ENCODE measurements at regions not wholly inside any gene's neighbourhood (a gene's known extent, or its start where the extent isn't known, plus 50 kb on each side); places are given as distances from the start of the nearest gene placed in this dataset.

DNA sequence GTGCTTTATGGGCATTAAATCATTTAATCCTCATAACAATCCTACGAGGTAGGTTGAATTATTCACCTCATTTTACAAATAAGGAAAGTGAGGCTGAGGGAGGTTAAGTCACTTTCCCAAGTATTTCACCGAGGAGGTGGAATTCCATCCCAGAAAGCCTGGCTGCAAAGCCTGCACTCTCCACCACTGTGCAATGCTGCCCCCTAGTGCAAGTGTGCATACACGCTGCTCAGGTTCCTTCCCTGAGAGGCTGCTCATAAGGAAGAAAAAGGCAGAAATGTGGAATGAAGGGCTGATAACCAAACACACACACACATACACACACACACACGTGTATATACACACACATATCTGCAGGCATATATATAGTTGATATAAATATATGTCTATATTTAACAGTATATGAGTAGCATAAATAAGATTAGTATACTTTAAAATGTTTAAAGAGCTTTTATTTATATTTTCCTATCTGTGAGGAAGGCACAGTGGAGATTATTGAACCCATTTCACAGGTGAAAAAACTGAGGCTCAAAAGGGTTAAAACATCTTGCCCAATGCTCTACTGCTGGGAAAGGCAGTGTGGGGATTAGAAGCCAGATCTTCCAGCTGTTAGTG lies 714.5 kb upstream of the TENM3 start:
- Mint-ChIP-seq H3K9me3 (ENCODE audit: unreplicated experiment) (no peaks in the 10 kb centered on the region), H3K27me3 (ENCODE audit: insufficient read depth, unreplicated experiment) (no peaks in the 10 kb centered on the region), H3K27ac (ENCODE audit: low read depth, unreplicated experiment) (no peak overlapping the region), H3K36me3 (ENCODE audit: insufficient read depth, unreplicated experiment) (no peaks in the 10 kb centered on the region), H3K4me1 (ENCODE audit: insufficient read depth, unreplicated experiment) (no peaks in the 10 kb centered on the region), H3K4me3 (ENCODE audit: unreplicated experiment) (no peak overlapping the region)
- peak; percentile 89 for DNase-seq (ENCODE audit: unreplicated experiment)
- intact Hi-C loops (cut with micrococcal nuclease): loop anchor here (1.0 to 5.0 kb wide), 5 partner anchors 227 to 861 kb away; no protein-coding TSS in a partner anchor
- ChIA-PET CTCF (interaction anchor here (0.6 to 5.2 kb wide), 57 partner anchors 8 to 1652 kb away, joined by 3 to 121 read pairs (median 4); no protein-coding TSS in a partner anchor), POLR2A (interaction anchor here (0.6 to 1.0 kb wide), 3 partner anchors 249 to 863 kb away, joined by 3 read pairs; no protein-coding TSS in a partner anchor)
- BruUV-seq (replicated peaks): no TSS peak
- TF ChIP-seq, protein P1, sequence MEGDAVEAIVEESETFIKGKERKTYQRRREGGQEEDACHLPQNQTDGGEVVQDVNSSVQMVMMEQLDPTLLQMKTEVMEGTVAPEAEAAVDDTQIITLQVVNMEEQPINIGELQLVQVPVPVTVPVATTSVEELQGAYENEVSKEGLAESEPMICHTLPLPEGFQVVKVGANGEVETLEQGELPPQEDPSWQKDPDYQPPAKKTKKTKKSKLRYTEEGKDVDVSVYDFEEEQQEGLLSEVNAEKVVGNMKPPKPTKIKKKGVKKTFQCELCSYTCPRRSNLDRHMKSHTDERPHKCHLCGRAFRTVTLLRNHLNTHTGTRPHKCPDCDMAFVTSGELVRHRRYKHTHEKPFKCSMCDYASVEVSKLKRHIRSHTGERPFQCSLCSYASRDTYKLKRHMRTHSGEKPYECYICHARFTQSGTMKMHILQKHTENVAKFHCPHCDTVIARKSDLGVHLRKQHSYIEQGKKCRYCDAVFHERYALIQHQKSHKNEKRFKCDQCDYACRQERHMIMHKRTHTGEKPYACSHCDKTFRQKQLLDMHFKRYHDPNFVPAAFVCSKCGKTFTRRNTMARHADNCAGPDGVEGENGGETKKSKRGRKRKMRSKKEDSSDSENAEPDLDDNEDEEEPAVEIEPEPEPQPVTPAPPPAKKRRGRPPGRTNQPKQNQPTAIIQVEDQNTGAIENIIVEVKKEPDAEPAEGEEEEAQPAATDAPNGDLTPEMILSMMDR (IDR thresholded peaks at IDR 0.05; ENCODE audit: unreplicated experiment): peak; percentile 92

DNA sequence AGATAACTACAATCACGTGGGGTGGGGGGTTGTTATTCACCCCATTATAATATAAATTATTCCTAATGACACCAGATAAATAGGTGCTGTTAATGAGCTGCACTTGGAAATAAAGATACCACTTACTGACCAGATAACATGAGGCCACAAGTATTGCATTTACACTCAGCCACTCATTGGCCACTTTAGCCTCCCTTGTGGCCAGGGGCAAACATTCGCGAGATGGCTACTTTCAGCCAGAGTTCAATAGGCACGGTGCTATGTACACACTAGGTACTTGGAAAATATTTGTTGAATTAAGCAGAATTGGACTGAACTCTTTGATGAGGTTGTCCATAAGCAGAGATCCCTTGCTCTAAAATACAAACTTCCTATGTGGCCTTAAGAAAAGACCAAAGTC lies 713.7 kb upstream of the TENM3 start:
- no TSS peak for BruUV-seq (replicated peaks)
- no peak overlapping the region for H3K27ac Mint-ChIP-seq (ENCODE audit: low read depth, unreplicated experiment)
- intact Hi-C loops (cut with micrococcal nuclease): loop anchor here (5.0 kb wide), 1 partner anchor 862 kb away; no protein-coding TSS in a partner anchor
- DNase-seq (ENCODE audit: unreplicated experiment): no peak
- POLR2A ChIA-PET: interaction anchor here (1.0 kb wide), 1 partner anchor 386 kb away, joined by 3 read pairs; no protein-coding TSS in a partner anchor
- H3K4me1 Mint-ChIP-seq (ENCODE audit: insufficient read depth, unreplicated experiment): peaks cover 3% of the 10 kb centered on the region
- CTCF ChIA-PET: interaction anchor here (0.6 to 5.2 kb wide), 24 partner anchors 8 to 865 kb away, joined by 3 to 121 read pairs (median 8); no protein-coding TSS in a partner anchor
- H3K9me3 Mint-ChIP-seq (ENCODE audit: unreplicated experiment): no peaks in the 10 kb centered on the region
- TF ChIP-seq, protein P1 (IDR thresholded peaks at IDR 0.05; ENCODE audit: unreplicated experiment): no peak
- no peaks in the 10 kb centered on the region for H3K27me3 Mint-ChIP-seq (ENCODE audit: insufficient read depth, unreplicated experiment)
- H3K4me3 Mint-ChIP-seq (ENCODE audit: unreplicated experiment): no peak overlapping the region
- H3K36me3 Mint-ChIP-seq (ENCODE audit: insufficient read depth, unreplicated experiment): no peaks in the 10 kb centered on the region

DNA sequence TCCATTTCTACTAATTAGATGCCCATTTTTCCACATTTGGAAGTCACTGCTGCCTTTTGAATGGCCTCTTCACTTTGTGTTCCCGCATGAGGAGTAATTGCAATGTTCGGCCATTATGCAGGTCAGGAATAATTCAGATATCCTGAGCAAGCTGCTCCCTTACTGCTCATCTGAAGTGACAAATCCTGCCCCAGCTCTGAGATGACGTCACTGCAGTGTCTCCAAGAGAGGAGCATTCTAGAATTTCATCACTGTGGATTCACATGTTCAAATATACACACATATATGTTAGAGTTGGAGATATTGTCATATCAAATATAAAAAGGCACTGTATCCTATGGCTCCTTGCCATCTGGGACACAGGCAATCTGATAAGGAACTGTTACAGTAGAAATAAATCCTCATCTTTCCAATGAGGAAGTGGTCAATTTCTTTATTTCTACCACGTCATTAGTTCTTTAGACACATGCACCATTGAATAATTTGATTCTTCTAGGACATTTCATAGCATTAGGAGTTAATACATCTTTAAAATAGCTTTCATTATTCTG lies 706.9 kb upstream of the TENM3 start:
- ChIA-PET POLR2A (no interaction called here), CTCF (interaction anchor here (0.7 to 3.0 kb wide), 4 partner anchors 8 to 394 kb away, joined by 3 to 13 read pairs (median 3); no protein-coding TSS in a partner anchor)
- BruUV-seq (replicated peaks): no TSS peak
- Mint-ChIP-seq H3K27ac (ENCODE audit: low read depth, unreplicated experiment) (no peak overlapping the region), H3K27me3 (ENCODE audit: insufficient read depth, unreplicated experiment) (no peaks in the 10 kb centered on the region), H3K36me3 (ENCODE audit: insufficient read depth, unreplicated experiment) (no peaks in the 10 kb centered on the region), H3K4me1 (ENCODE audit: insufficient read depth, unreplicated experiment) (peaks cover 7% of the 10 kb centered on the region), H3K4me3 (ENCODE audit: unreplicated experiment) (no peak overlapping the region), H3K9me3 (ENCODE audit: unreplicated experiment) (no peaks in the 10 kb centered on the region)
- intact Hi-C loops (cut with micrococcal nuclease): no loop called here
- DNase-seq (ENCODE audit: unreplicated experiment): no peak
- TF ChIP-seq, protein P1 (IDR thresholded peaks at IDR 0.05; ENCODE audit: unreplicated experiment): no peak

DNA sequence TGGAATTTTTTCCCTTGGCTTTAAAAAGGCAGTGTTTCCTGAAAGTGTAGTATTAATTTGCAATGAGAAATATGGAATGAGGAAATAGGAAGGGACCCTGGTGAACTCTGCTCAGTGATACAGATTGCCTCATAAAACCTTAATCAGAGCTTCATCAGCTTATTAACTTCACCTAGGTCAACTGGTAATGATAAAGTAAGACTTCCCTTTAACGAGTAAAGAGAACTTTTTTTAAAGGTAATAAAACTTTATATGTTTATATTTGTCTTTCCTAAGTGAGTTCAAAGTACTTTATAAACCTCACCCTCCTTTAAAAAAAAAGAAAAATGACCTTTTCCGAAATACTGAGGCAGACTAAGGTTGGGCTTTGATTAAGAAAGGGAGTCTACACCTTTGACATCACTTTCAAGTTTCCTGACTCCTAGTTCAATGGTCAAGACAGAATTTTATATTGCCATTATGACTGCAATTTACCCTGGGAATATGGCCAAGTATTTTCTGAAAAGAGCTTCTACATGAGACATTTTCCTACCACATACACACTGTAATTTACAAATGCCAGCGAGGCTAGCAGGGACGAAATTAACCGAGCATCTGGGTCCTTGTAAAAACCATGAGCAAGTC lies 706.3 kb upstream of the TENM3 start:
- CTCF ChIA-PET: interaction anchor here (0.7 to 3.0 kb wide), 5 partner anchors 8 to 394 kb away, joined by 3 to 13 read pairs (median 3); no protein-coding TSS in a partner anchor
- POLR2A ChIA-PET: no interaction called here
- H3K9me3 Mint-ChIP-seq (ENCODE audit: unreplicated experiment): no peaks in the 10 kb centered on the region
- TF ChIP-seq, protein P1 (IDR thresholded peaks at IDR 0.05; ENCODE audit: unreplicated experiment): no peak
- H3K27ac Mint-ChIP-seq (ENCODE audit: low read depth, unreplicated experiment): no peak overlapping the region
- H3K27me3 Mint-ChIP-seq (ENCODE audit: insufficient read depth, unreplicated experiment): no peaks in the 10 kb centered on the region
- intact Hi-C loops (cut with micrococcal nuclease): no loop called here
- H3K4me1 Mint-ChIP-seq (ENCODE audit: insufficient read depth, unreplicated experiment): peaks cover 7% of the 10 kb centered on the region
- DNase-seq (ENCODE audit: unreplicated experiment): no peak
- H3K36me3 Mint-ChIP-seq (ENCODE audit: insufficient read depth, unreplicated experiment): no peaks in the 10 kb centered on the region
- H3K4me3 Mint-ChIP-seq (ENCODE audit: unreplicated experiment): no peak overlapping the region
- no TSS peak for BruUV-seq (replicated peaks)
